ENCODE measurements at regions not wholly inside any gene's neighbourhood (a gene's known extent, or its start where the extent isn't known, plus 50 kb on each side); places are given as distances from the start of the nearest gene placed in this dataset.

GRCh38 chr11:88439356-88439755 lies 101.8 kb upstream of the CTSC start:
- no peak for TF ChIP-seq CTCF (conservative IDR thresholded peaks at IDR 0.05; ENCODE audit: low read length)
- no peak for TF ChIP-seq EZH2phosphoT487 (IDR thresholded peaks at IDR 0.05; ENCODE audit: borderline replicate concordance)

Data from Loucy (cell line).